ENCODE measurements at regions not wholly inside any gene's neighbourhood (a gene's known extent, or its start where the extent isn't known, plus 50 kb on each side); places are given as distances from the start of the nearest gene placed in this dataset.

GRCh38 chr2:3099860-3100234 lies 277.8 kb downstream of the EIPR1 start:
- no peak for DNase-seq (ENCODE audit: low spot score)

- no peak for DNase-seq (ENCODE audit: low spot score)
These were observed 278.3 kb downstream of the EIPR1 start for GRCh38 chr2:3099145-3099859.

GRCh38 chr2:3098231-3098630 lies 279.4 kb downstream of the EIPR1 start:
- DNase-seq (ENCODE audit: low spot score) = no peak

GRCh38 chr2:3097804-3098203 lies 279.8 kb downstream of the EIPR1 start:
- DNase-seq (ENCODE audit: low spot score) = no peak

GRCh38 chr2:3094999-3095958 lies 282.3 kb downstream of the EIPR1 start:
- DNase-seq (ENCODE audit: low spot score) = no peak

- no peak for DNase-seq (ENCODE audit: low spot score)
These were observed 283.3 kb downstream of the EIPR1 start for GRCh38 chr2:3094318-3094717.

GRCh38 chr2:3091696-3092095 lies 285.9 kb downstream of the EIPR1 start:
- no peak for DNase-seq (ENCODE audit: low spot score)

GRCh38 chr2:3082705-3083104 lies 294.9 kb downstream of the EIPR1 start:
- DNase-seq (ENCODE audit: low spot score) = no peak

- DNase-seq (ENCODE audit: low spot score) = peak; percentile 16
These were observed 297.4 kb downstream of the EIPR1 start for GRCh38 chr2:3079959-3080948.

GRCh38 chr2:3079466-3079865 lies 298.2 kb downstream of the EIPR1 start:
- DNase-seq (ENCODE audit: low spot score) = no peak

- no peak for DNase-seq (ENCODE audit: low spot score)
These were observed 298.9 kb downstream of the EIPR1 start for GRCh38 chr2:3078684-3079083.

- DNase-seq (ENCODE audit: low spot score) = no peak
These were observed 300.6 kb downstream of the EIPR1 start for GRCh38 chr2:3076848-3077642.

GRCh38 chr2:3075991-3076340 lies 301.7 kb downstream of the EIPR1 start:
- DNase-seq (ENCODE audit: low spot score) = no peak

- no peak for DNase-seq (ENCODE audit: low spot score)
These were observed 302.2 kb downstream of the EIPR1 start for GRCh38 chr2:3075316-3075990.

- no peak for DNase-seq (ENCODE audit: low spot score)
These were observed 303.9 kb downstream of the EIPR1 start for GRCh38 chr2:3073704-3074103.

- peak; percentile 37 for DNase-seq (ENCODE audit: low spot score)
These were observed 304.5 kb downstream of the EIPR1 start for GRCh38 chr2:3073041-3073595.

- DNase-seq (ENCODE audit: low spot score) = no peak
These were observed 305.8 kb downstream of the EIPR1 start for GRCh38 chr2:3071685-3072263.

GRCh38 chr2:3066831-3067230 lies 310.8 kb downstream of the EIPR1 start:
- no peak for DNase-seq (ENCODE audit: low spot score)

- no peak for DNase-seq (ENCODE audit: low spot score)
These were observed 311.7 kb downstream of the EIPR1 start for GRCh38 chr2:3065928-3066327.
